Body of pancreas (tissue), 4 donors: ENCODE measurements at regions not wholly inside any gene's neighbourhood (a gene's known extent, or its start where the extent isn't known, plus 50 kb on each side); places are given as distances from the start of the nearest gene placed in this dataset.

Source experiments
- POLR2A ChIP-seq, 3 donors: fragments of 450-650 bp; IDR thresholded peaks; one replicate each; pipeline ENCODE4 v1.6.1; 2016; ENCODE audit warnings: antibody characterized with exemption in 3 of 3, mild to moderate bottlenecking in 2 of 3
- TF ChIP-seq, protein P1 (sequence below), 7 experiments: fragments of 450-650 bp in 4 of 7; fragments of 200-600 bp in 3 of 7; sonication (generic) in 3 of 7; IDR thresholded peaks; one replicate each; pipeline ENCODE4 v1.5.1; 2016 to 2019; ENCODE audit warnings: antibody characterized with exemption in 7 of 7

DNA sequence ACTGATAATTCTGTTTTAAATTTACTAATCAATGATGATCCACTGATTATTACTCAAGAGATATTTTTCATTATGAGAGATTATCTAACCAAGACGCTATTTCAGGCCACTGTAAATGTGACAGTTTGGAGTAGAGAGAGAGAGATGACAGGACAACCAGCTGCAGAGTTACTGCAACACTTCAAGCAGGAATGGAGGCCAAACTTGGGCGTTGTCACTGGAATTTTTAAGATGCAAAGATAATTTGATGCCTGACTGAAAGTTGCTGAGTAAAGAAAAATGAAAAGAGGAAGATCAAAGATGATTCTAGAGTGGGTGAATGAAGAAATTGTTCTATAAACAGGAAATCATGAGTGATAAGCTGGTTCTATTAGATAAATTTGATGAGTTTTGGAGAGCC lies 1302.1 kb upstream of the TMEFF2 start:
- TF ChIP-seq, protein P1, sequence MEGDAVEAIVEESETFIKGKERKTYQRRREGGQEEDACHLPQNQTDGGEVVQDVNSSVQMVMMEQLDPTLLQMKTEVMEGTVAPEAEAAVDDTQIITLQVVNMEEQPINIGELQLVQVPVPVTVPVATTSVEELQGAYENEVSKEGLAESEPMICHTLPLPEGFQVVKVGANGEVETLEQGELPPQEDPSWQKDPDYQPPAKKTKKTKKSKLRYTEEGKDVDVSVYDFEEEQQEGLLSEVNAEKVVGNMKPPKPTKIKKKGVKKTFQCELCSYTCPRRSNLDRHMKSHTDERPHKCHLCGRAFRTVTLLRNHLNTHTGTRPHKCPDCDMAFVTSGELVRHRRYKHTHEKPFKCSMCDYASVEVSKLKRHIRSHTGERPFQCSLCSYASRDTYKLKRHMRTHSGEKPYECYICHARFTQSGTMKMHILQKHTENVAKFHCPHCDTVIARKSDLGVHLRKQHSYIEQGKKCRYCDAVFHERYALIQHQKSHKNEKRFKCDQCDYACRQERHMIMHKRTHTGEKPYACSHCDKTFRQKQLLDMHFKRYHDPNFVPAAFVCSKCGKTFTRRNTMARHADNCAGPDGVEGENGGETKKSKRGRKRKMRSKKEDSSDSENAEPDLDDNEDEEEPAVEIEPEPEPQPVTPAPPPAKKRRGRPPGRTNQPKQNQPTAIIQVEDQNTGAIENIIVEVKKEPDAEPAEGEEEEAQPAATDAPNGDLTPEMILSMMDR (IDR thresholded peaks at IDR 0.05), result no peak
- TF ChIP-seq POLR2A (IDR thresholded peaks at IDR 0.05), result no peak
